Lower leg skin (tissue), 3 donors: ENCODE measurements at regions not wholly inside any gene's neighbourhood (a gene's known extent, or its start where the extent isn't known, plus 50 kb on each side); places are given as distances from the start of the nearest gene placed in this dataset.

ENCODE experiments used
- POLR2A ChIP-seq, 2 donors: fragments of 450-650 bp; IDR thresholded peaks; one replicate each; pipeline ENCODE4 v1.6.1; 2016 to 2017; ENCODE audit warnings: antibody characterized with exemption in 2 of 2, mild to moderate bottlenecking in 1 of 2, moderate library complexity in 1 of 2
- TF ChIP-seq, protein P1 (sequence below), 3 donors: fragments of 450-650 bp; IDR thresholded peaks; one replicate each; pipeline ENCODE4 v1.5.1; 2016; ENCODE audit warnings: antibody characterized with exemption in 3 of 3, mild to moderate bottlenecking in 3 of 3, moderate library complexity in 2 of 3

- TF ChIP-seq, protein P1, sequence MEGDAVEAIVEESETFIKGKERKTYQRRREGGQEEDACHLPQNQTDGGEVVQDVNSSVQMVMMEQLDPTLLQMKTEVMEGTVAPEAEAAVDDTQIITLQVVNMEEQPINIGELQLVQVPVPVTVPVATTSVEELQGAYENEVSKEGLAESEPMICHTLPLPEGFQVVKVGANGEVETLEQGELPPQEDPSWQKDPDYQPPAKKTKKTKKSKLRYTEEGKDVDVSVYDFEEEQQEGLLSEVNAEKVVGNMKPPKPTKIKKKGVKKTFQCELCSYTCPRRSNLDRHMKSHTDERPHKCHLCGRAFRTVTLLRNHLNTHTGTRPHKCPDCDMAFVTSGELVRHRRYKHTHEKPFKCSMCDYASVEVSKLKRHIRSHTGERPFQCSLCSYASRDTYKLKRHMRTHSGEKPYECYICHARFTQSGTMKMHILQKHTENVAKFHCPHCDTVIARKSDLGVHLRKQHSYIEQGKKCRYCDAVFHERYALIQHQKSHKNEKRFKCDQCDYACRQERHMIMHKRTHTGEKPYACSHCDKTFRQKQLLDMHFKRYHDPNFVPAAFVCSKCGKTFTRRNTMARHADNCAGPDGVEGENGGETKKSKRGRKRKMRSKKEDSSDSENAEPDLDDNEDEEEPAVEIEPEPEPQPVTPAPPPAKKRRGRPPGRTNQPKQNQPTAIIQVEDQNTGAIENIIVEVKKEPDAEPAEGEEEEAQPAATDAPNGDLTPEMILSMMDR (IDR thresholded peaks at IDR 0.05), result no peak
- no peak for TF ChIP-seq POLR2A (IDR thresholded peaks at IDR 0.05)
These were observed 828.0 kb upstream of the DPPA4 start for GRCh38 chr3:110165370-110165743.
